ENCODE measurements at regions not wholly inside any gene's neighbourhood (a gene's known extent, or its start where the extent isn't known, plus 50 kb on each side); places are given as distances from the start of the nearest gene placed in this dataset.

DNA sequence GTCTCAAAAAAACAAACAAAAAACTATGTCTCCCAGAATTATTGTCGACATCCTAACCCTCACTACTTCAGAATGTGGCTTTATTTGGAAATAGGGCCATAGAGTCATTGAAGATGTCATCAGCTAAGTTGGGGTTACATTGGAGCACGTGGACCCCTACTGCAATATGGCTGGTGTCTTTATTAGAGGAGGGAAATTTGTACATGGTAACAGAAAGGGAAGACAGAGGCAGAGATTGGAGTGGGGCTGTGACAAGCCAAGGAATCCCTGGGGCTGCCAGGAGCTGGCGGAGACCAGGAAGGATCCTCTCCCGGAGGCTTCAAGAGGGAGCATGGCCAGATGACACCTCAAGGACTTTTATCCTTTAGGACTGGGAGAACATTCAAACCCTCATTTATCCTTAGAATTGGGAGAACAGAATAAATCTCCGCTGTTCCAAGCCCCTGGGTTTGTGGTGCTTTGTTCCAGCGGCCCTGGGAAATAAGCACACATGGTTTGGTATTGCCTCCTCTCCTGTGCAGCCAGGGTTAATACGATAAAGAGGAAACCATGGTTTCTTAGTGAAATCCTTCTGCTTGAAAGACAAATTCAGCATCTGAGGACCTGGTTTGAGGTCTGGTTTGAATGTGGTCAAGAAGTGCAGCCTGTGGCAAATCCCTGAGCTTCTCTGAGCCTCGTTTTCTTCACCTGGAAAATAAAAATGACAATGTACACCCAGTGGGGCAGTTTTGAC lies 184.7 kb downstream of the MYCN start:
- no peak for DNase-seq

DNA sequence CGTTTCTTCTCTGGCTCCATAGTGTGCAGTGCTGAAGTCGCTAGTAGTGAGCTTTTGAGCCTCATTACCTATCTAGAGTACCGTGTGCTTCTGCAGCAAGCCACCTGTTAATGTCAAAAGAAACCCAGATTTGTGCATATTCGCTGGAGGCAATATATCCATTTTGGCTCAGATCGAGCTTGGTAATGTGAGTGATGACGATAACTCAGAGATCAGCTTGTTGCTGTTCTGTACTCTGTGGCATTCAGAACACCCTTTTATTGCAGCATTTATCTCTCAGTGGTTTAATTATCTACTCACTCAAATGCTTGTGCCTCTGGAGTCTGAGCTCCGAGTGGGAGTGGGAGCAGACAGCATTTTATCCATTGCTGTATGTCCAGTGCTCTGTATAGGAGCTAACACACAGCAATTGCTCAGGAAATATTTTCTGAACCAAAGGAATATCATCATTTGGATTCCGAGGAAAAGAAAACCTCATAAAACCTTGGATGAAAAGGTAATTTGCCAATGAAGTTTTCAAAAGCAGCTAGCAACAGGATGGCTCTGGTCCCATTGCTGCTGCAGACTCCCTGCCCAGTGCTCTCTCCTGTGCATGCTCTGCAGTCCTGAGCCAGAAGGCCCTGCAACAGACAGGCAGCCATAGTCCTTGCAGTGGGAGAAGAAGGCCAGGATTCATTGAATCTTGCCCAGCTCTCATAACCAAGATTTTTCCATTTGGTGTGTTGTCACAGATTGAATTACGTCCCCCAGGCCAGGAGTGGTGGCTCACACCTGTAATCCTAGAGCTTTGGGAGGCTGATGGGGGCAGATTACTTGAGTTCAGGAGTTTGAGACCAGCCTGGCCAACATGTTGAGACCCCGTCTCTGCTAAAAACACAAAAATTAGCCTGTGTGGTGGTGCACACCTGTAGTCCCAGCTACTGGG lies 183.8 kb downstream of the MYCN start:
- DNase-seq, result no peak

DNA sequence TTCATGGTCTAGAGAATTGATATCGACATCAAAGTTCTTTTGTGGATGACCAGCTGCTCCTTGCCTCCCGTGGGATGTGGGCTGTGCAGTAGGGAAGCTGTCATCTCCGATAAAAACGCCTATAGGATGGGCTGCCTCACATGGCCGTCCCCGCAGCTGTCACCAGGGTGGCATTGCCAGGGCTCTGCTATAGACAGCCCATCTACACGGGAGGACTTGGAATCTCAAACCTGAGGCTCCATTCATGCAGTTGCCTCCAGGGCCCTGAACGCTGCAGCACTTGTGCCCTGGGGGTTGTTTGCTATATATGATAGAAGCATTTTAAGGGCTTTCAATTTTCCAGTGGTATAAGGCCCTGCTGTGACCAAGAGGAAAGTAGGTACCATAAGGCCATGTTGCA lies 183.1 kb downstream of the MYCN start:
- DNase-seq, result no peak

DNA sequence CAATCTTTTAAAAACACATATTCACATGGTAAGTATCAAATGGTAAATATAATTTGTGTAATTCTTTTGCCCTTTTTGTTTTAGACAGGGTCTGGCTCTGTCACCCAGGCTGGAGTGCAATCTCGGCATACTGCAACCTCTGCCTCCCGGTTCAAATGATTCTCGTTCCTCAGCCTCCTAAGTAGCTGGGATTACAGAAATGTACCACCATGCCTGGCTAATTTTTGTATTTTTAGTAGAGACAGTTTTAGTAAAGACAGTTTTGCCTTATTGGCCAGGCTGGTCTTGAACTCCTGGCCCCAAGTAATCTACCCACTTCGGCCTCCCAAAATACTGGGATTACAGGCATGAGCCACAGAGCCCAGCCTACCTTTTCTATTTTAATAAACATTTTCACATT lies 182.2 kb downstream of the MYCN start:
- no peak for DNase-seq

DNA sequence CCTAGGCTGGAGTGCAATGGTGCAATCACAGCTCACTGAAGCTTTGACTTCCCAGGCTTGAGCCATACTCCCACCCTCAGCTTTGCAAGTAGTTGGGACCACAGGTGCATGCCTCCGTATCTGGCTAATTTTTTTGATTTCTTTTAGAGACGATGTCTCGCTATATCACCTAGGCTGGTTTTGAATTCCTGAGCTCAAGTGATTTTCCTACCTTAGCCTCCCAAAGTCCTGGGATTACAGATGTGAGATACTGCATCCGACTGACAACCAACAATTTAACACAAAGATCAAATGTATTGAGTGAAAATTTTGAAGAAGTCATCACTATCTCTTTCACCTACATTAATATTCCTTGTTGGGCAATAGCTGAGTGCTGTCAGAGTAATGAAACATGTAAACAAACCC lies 181.6 kb downstream of the MYCN start:
- no peak for DNase-seq

DNA sequence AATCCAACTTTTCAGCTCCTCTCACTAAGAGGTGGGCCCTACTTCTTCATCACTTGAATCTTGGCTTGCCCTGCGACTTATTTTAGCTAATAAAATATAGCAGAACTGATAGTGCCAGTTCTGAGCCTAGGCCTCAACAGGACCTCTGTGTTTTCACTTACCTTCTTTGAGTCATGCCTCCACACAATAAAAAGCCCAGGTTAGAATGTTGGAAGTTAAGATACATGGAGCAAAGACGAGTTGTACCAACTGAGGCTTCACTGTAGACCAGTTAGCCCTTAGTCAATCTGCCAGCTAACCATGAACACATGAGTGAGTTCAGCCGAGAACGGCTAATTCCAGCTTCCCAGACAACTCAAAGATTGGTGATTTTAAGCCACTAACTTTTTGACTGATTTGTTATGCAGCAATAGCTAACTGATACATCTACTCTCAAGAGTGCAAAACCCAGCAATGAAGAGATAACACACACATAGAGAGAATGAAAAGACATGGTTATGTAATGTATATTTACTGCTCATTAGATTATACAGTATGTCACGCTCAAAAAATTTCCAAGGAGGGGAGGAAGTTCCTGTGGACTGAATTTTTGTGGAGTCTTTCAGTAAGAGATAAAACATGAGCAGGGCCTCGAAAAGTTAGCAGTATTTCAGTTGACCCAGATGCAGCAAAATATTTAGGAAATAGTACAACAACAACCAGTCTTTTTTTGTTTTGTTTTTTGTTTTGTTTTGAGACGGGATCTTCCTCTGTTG lies 181.1 kb downstream of the MYCN start:
- DNase-seq, result no peak

DNA sequence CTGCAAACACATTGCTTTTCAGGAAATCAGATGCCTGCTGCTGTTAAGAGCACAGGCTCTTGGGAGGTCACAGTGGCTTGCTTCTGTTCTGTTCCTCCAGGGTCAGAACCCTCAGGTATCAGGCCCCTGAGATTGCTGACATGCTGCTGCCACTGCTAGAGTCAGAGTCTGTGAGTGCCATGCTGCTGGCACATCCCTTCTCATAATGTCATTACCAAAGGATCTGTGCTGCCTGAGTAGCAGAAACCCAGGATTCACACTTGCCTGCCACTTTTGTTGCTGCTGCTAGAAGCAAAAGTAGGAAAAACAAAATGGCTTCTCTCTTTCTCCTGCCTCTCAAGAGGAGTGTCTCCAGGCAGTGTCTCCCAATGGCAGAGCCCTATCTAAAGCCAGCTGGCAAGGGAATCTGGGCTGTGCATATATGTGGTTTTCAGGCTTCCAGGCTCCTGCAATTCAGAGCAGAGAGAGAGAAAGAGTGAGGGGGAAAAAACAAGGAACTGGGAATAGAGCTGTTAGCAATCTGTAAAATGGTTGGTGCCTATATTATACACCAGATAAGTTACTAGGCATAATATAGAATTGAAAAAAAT lies 180.3 kb downstream of the MYCN start:
- no peak for DNase-seq

DNA sequence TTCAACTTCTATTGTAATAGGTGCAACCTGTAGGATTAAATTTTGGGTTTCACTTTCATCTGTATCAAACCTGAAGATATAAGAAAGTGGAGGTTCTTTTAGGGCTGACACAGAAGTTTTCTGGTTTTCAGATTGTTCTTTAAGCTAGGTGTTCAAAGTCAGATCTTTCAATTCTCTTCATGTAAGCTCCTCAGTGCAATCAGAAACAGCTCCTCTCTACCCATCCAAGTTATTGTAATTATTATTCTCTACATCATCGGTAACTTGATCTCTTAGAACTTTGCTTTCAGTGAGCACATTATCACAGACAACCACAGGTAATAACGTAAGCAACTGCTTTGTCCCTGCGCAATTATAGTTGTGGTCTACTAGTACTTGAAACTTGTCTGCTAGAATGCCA lies 179.4 kb downstream of the MYCN start:
- no peak for DNase-seq

DNA sequence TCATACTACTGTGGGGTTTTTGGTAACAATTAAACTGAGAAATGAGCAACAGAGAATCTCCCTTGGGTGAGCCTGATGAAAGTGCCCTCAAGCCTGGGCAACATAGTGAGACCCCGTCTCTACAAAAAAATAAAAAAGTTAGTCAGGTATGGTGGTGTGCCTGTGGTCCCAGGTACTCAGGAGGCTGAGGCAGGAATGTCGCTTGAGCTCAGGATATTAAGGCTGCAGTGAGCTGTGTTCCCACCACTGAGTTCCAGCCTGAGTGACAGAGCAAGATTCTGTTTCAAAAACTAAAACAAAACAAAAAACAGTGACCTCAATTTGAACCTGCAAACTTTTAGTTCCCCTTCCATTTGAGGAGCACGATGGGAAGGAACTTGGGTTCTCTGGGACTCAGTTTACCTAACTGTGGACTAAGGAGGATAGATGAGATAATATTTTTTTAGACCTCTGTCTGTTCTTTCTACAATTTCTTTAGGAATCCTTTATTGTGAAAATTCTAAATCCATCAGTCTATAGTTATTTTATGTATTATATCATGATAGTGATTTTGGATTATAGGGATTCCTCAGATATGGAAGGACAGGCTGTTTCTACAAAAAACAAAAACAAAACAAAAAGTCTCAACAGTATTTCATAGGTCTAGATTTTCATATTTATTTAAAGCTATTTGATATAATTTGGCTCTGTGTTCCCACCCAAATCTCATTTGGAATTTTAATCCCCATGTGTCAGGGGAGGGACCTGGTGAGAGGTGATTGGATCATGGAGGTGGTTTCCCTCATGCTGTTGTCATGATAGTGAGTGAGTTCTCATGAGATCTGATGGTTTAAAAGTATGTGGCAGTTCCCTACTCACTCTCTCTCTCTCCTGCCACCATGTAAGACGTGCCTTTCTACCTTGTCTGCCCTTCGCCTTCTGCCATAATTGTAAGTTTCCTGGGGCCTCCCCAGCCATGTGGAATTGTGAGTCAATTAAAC lies 178.6 kb downstream of the MYCN start:
- DNase-seq, result no peak

DNA sequence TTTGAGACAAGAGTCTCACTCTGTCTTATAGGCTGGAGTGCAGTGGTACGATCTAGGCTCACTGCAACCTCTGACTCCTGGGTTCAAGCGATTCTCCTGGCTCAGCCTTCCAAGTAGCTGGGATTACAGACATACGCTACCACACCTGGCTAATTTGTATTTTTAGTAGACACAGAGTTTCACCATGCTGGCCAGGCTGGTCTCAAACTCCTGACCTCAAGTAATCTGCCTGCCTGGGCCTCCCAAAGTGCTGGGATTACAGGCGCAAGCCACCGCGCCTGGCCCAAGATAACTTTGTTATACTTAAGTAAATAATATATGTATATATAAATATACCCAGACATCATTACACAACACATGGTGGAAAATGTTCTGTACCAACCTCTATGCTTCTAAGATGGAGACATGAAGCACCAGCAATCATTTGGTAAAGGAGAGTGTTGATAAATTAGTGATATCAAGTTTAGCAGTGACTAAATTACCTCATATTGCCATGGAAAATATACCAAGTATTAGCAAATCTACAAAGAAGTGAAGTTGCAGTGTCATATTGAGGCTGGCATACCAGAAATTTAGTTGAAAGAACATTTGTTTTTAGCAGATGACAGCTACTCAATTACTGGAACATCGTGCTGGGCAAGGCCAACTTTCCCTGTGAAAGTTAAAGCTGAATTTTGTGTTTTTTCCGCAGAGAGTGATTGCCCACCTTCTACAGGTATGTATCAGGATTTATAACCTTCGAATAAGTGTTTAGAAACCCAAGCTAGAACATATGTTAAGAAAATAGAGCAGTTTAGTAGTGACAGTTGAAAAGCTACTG lies 177.7 kb downstream of the MYCN start:
- no peak for DNase-seq

DNA sequence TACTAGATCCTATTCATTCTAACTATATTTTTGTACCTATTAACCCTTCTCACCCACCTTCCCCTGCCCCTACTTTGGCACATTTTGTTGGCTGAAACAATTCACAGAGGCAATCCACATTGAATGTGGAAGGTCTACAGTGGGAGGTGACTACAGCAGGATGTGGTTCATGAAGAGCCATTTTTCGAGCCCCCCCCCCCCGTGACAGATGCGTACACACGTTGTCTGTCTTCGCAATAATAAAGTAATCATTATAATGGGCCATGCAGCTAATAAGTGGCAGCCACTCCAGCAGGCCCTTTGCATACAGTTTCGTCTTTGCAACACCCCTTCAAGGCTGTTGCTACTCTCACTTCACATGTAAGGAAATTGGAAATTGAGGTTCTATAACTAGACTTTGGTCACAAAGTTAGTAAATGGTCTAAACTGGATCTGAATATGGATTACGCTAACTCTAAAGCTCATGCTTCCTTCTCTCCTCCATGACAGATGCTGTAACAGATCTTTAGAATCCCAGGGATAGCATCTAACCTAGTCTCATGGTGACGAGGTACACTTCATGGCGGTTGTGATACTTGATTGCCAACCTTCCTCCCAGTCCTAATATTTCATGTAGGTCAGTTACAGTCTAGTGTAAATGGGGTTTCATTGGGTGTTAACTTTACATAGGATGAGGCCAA lies 176.8 kb downstream of the MYCN start:
- no peak for DNase-seq

DNA sequence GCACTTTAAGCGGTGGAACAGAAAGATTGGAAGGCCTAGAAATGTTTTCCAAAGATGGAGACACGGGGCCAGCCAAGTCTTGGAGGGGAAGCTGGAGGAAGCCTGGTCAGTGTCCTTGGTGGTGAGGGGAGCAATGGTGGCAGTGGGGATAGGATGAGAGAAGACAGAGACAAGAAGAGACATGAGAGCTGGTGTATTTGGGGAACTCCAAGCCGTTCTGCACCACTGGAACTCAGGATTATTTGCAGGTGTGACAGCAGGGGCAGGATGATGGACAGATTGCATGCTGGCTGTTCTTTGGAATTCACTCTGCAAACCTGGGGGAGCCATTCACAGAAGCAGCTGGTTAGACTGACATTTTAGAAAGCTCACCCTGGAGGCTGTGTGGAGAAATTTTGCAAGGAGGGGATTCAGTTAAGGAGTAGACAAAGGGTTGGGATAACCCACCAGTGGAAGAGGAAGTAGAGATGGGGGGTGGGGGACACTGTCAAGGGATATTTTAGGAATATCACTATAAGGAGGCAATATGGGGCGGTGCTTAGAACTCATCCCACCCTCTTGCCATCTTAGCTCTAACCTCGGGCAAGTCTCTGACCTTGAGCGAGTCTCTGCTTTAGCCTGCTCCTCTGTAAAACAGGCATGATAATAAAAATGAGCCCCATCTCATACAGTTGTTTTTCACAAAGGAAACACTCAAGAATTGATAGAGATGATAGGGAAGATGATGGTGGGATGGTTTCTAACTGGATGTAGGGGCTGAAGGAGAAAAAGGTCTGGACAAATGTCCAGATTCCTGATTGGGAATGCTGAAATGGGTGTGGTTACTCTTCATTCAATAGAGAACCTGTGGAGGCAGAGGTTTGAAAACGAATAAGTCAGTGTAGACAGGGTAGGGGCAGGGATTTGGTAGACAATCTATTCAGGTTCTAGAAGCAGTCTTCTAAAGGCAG lies 175.8 kb downstream of the MYCN start:
- DNase-seq, result no peak

DNA sequence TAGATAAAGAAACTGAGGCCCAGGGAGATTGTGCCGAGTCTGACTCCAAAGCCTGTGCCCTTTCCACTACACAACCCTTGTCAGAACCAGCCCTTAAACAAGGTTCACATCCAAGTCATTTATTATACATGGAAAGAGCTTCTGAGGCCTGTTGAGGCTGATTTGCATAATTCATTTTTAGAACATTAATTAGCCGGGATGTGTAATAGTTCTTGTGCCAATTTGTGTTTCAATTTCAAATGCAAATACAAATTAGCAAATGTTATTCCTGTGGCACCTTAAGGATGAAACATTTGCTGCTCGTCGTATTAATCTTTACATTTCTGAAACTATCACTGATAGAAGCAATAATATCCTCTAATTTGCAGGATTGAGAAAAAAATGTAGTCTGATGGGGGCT lies 174.9 kb downstream of the MYCN start:
- no peak for DNase-seq

DNA sequence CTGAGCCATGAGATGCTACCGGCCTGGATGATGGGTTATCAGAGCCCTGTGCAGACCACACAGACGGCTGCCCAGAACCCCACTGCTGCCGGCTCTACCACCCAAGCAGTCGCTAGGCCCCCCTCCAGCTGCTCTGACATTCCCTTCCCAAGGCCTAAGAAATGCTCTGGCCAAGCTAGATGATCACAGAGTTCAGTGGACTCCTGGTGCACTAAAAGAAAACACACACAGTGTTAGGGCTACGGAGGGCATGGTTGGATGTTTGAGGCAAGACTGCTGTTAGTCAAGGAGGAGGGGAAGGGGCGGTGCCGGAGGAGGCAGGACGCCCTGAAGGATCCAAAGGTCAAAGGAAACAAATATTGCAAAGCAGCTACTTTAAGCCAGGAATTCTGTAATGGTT lies 174.5 kb downstream of the MYCN start:
- DNase-seq, result no peak

DNA sequence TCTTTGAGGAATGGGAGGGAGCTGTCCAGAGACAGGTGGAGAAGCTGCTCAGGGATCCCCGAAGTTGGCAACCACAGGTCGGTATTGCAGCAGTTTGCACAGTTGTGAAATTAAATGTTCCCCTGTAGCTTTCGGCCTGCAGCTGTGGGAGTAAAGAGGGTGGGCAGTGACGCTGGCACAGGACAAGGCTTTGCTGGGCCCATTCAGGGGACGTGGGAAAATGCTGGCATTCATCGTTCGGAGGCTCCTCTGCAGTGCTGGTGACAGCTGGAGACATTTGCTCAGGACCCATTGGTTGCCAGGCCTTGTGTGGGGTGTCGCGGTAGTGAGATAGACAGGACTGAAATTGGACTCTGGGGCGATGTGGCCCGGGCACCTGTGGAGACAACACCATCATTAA lies 173.7 kb downstream of the MYCN start:
- DNase-seq, result no peak

DNA sequence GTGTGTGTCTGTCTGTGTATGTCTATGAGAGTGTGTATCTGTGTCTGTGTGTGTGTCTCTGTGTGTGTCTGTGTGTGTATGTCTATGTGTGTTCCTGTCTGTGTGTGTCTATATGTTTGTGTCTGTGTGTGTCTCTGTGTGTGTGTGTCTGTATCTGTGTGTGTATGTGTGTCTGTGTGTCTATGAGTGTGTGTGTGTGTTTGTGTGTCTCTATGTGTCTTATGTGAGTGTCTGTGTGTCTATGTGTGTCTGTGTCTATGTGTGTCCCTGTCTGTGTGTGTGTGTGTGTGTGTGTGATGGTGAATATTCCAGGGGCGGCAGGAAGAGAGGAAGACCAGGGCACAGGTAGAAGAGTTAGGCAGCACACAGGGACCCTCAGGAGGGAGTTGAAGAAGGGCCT lies 173.2 kb downstream of the MYCN start:
- DNase-seq, result no peak

DNA sequence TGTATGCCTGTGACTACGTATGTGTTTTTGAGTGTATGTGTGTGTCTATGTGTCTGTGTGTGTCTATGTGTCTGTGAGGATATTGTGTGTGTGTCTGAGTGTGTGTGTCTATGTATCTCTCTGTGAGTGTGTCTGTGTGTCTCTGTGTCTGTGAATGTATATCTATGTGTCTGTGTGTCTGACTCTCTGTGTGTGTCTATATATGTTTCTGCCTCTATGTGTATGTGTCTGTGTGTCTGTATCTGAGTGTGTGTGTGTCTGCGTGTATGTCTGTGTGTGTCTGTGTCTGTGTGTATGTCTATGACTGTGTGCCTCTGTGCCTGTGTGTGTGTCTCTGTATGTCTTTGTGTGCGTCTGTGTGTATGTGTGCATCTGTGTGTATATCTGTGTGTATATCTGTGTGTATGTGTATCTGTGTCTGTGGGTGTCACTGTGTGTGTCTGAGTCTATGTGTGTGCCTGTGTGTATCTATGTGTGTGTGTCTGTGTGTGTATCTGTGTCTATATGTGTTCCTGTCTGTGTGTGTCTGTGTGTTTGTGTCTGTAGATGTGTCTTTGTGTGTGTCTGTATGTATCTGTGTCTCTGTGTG lies 172.7 kb downstream of the MYCN start:
- no peak for DNase-seq

DNA sequence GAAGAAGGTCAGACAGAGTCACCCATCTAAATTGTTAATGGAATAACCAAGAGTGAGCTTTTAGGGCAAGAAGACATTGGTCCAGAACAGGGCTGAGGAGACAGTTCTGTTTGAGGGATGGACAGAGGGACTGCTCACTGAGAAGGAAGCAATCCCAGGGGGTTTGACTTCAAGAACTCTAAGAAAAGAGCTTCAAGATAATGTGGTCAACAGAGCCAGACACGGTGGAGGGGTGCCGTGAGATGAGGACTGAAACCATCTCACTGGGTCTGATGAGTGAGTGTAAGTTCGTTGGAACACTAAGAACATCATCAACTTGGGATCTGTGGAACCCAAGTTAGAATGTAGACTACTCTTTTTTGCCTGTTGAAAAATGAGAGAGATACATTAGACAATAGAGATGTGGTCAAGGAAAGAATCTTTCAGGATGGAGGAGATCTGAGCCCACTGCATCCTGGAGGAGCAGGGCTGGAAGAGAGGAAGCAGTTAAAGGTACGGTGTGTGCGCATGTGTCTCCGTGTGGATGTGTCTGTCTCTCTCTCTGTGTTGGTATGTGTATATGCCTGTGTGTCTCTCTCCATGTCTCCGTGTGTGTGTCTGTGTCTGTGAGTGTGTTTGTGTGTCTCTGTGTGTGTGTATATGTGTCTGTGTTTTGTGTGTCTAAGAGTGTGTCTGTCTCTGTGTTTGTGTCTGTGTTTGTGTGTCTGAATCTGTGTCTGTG lies 172.1 kb downstream of the MYCN start:
- no peak for DNase-seq

Measured in stimulated activated CD4-positive, alpha-beta T cell treated with anti-CD3 and anti-CD28 coated beads, Interleukin-12 subunit alpha, Interleukin-12 subunit beta, amount 100 ng/mL, for 4 hours (primary cell).